Natural killer cell (primary cell): ENCODE measurements at regions not wholly inside any gene's neighbourhood (a gene's known extent, or its start where the extent isn't known, plus 50 kb on each side); places are given as distances from the start of the nearest gene placed in this dataset.
"Not testable (repeated sequence)": the region's sequence is repeated elsewhere in the genome, so short reads cannot be mapped to it uniquely, and the experiment has no call there.

ENCODE experiments used
- ATAC-seq, 3 donors: fragments of 150-1000 bp in 2 of 3; fragments of 200-7000 bp in 1 of 3; cut with Tn5 transposase; 1 replicate in 1 of 3; 2 replicates in 2 of 3; pipeline ENCODE4 v1.10.0; 2021; ENCODE audit warnings: mild to moderate bottlenecking in 2 of 3, moderate library complexity in 2 of 3
- DNase-seq, 2 donors: peaks; one replicate each; pipeline versions ENCODE4 v3.0.0 to v3.0.0-alpha.2; 2013 to 2021; ENCODE audit warnings: mixed read lengths in 1 of 2
- H3K27ac ChIP-seq: one replicate; pipeline ENCODE4 v1.5.1; 2013; ENCODE audit warnings: mild to moderate bottlenecking, low read length
- H3K27me3 ChIP-seq: one replicate; pipeline ENCODE4 v1.6.1; 2013; ENCODE audit warnings: low read length; ENCODE audit not compliant: control insufficient read depth, insufficient read depth
- H3K36me3 ChIP-seq: one replicate; pipeline ENCODE4 v1.6.1; 2013; ENCODE audit warnings: low read length; ENCODE audit not compliant: control insufficient read depth, insufficient read depth
- H3K4me1 ChIP-seq: one replicate; pipeline ENCODE4 v1.6.1; 2013; ENCODE audit warnings: low read length; ENCODE audit not compliant: control insufficient read depth, insufficient read depth
- H3K4me3 ChIP-seq: one replicate; pipeline ENCODE4 v1.5.1; 2013; ENCODE audit warnings: low read length
- H3K9me3 ChIP-seq: one replicate; pipeline ENCODE4 v1.6.1; 2013; ENCODE audit warnings: low read length; ENCODE audit not compliant: control insufficient read depth, insufficient read depth
- H3K27ac Mint-ChIP-seq, 2 donors: one replicate each; pipeline ENCODE4 v1.8.0; 2022; ENCODE audit warnings: mild to moderate bottlenecking in 2 of 2, mixed read lengths in 2 of 2, moderate library complexity in 1 of 2
- H3K27me3 Mint-ChIP-seq, 2 donors: one replicate each; pipeline ENCODE4 v1.8.0; 2022; ENCODE audit warnings: low read depth in 2 of 2, mixed read lengths in 2 of 2
- H3K36me3 Mint-ChIP-seq: one replicate; pipeline ENCODE4 v1.8.0; 2022; ENCODE audit warnings: mixed read lengths
- H3K4me1 Mint-ChIP-seq, 2 donors: one replicate each; pipeline ENCODE4 v1.8.0; 2022; ENCODE audit warnings: mixed read lengths in 2 of 2
- H3K4me3 Mint-ChIP-seq: one replicate; pipeline ENCODE4 v1.8.0; 2022; ENCODE audit warnings: mild to moderate bottlenecking, moderate library complexity, mixed read lengths
- H3K9me3 Mint-ChIP-seq, 2 donors: one replicate each; pipeline ENCODE4 v1.8.0; 2022; ENCODE audit warnings: mixed read lengths in 2 of 2
- CTCF ChIP-seq: fragments of 200-600 bp; IDR thresholded peaks from one replicate; pipeline ENCODE4 v1.8.0; 2022; ENCODE audit warnings: antibody characterized with exemption
- WGBS: methylation state at CpG from one replicate; pipeline ENCODE4 v1.1.7; 2013; ENCODE audit warnings: missing lambda C conversion rate; ENCODE audit not compliant: insufficient coverage; 5-methylcytosine and 5-hydroxymethylcytosine counted together
- intact Hi-C: fragments of 100-400 bp; cut with micrococcal nuclease; formaldehyde crosslinking; loops from one replicate; pipeline ENCODE4 v1.14.2; 2022

GRCh38 chr2:219871351-219871750 lies 243.9 kb downstream of the SLC4A3 start:
- DNase-seq (no peak), ATAC-seq (no peak)
- Histone ChIP-seq H3K9me3 (no peaks in the 10 kb centered on the region), H3K27me3 (no peaks in the 10 kb centered on the region), H3K27ac (no peak overlapping the region), H3K4me3 (no peak overlapping the region), H3K36me3 (no peaks in the 10 kb centered on the region), H3K4me1 (no peaks in the 10 kb centered on the region)
- H3K36me3 Mint-ChIP-seq = no peaks in the 10 kb centered on the region
- WGBS = 85% methylated on average over 8 of the region's 8 CpGs
- no peaks in the 10 kb centered on the region for H3K9me3 Mint-ChIP-seq
- no peak overlapping the region for H3K4me3 Mint-ChIP-seq
- no peaks in the 10 kb centered on the region for H3K27me3 Mint-ChIP-seq
- H3K27ac Mint-ChIP-seq = no peak overlapping the region
- no peak for TF ChIP-seq CTCF
- intact Hi-C loops = no loop called here
- H3K4me1 Mint-ChIP-seq = no peaks in the 10 kb centered on the region

GRCh38 chr2:219875036-219875435 lies 247.6 kb downstream of the SLC4A3 start:
- Mint-ChIP-seq H3K4me3 (no peak overlapping the region), H3K9me3 (no peaks in the 10 kb centered on the region), H3K27ac (no peak overlapping the region), H3K36me3 (no peaks in the 10 kb centered on the region), H3K27me3 (no peaks in the 10 kb centered on the region), H3K4me1 (no peaks in the 10 kb centered on the region)
- Histone ChIP-seq H3K4me3 (no peak overlapping the region), H3K36me3 (no peaks in the 10 kb centered on the region), H3K27ac (no peak overlapping the region), H3K4me1 (no peaks in the 10 kb centered on the region), H3K27me3 (no peaks in the 10 kb centered on the region), H3K9me3 (no peaks in the 10 kb centered on the region)
- DNase-seq (no peak), ATAC-seq (no peak)
- no peak for TF ChIP-seq CTCF
- intact Hi-C loops = no loop called here
- 75% methylated on average over 1 of the region's 1 CpG for WGBS

- H3K4me1 ChIP-seq, DNase-seq, H3K4me3 Mint-ChIP-seq, intact Hi-C loops, H3K36me3 Mint-ChIP-seq, H3K4me1 Mint-ChIP-seq, H3K9me3 ChIP-seq, H3K27ac ChIP-seq, H3K9me3 Mint-ChIP-seq, ATAC-seq, H3K4me3 ChIP-seq, H3K27me3 Mint-ChIP-seq, H3K27me3 ChIP-seq, H3K27ac Mint-ChIP-seq, H3K36me3 ChIP-seq: not testable (repeated sequence)
- 70% methylated on average over 3 of the region's 3 CpGs for WGBS
Observed at GRCh38 chr2:219875986-219876385, 248.6 kb downstream of the SLC4A3 start.

GRCh38 chr2:219876931-219877330 lies 249.5 kb downstream of the SLC4A3 start:
- no peaks in the 10 kb centered on the region for H3K27me3 Mint-ChIP-seq
- H3K36me3 Mint-ChIP-seq = no peaks in the 10 kb centered on the region
- Histone ChIP-seq H3K36me3 (no peaks in the 10 kb centered on the region), H3K4me3 (no peak overlapping the region), H3K9me3 (no peaks in the 10 kb centered on the region), H3K27ac (no peak overlapping the region), H3K27me3 (no peaks in the 10 kb centered on the region), H3K4me1 (no peaks in the 10 kb centered on the region)
- 88% methylated on average over 3 of the region's 4 CpGs for WGBS
- DNase-seq = no peak
- no peak for ATAC-seq
- H3K4me3 Mint-ChIP-seq = no peak overlapping the region
- no peaks in the 10 kb centered on the region for H3K4me1 Mint-ChIP-seq
- intact Hi-C loops = no loop called here
- peaks cover 0 to 2% of the 10 kb centered on the region in 2 donors for H3K9me3 Mint-ChIP-seq
- no peak for TF ChIP-seq CTCF
- no peak overlapping the region for H3K27ac Mint-ChIP-seq
